CD4-positive, alpha-beta memory T cell (primary cell): ENCODE measurements at regions not wholly inside any gene's neighbourhood (a gene's known extent, or its start where the extent isn't known, plus 50 kb on each side); places are given as distances from the start of the nearest gene placed in this dataset.
"Not testable (repeated sequence)": the region's sequence is repeated elsewhere in the genome, so short reads cannot be mapped to it uniquely, and the experiment has no call there.

ENCODE experiments used
- CTCF ChIA-PET: fragments of 350-600 bp; sonication (Branson Sonifier 250); formaldehyde crosslinking; loops from one replicate; lab custom pipeline; 2021; ENCODE audit warnings: inconsistent platforms; ENCODE audit not compliant: partially characterized antibody; lab: Charles Lee
- POLR2A ChIA-PET: fragments of 350-600 bp; sonication (Branson Sonifier 250); formaldehyde crosslinking; loops from one replicate; lab custom pipeline; 2021; ENCODE audit not compliant: partially characterized antibody; lab: Charles Lee
- DNase-seq, 5 donors: peaks; one replicate each; pipeline versions ENCODE4 v3.0.0 to v3.0.0-alpha.2; 2020 to 2022; ENCODE audit warnings: mixed read lengths in 1 of 5
- H3K27ac ChIP-seq: one replicate; pipeline ENCODE4 v1.7.0; 2013; ENCODE audit warnings: low read depth, low read length
- H3K27me3 ChIP-seq: 2 replicates; pipeline ENCODE4 v1.7.0; 2013; ENCODE audit warnings: mild to moderate bottlenecking, low read length, moderate library complexity; ENCODE audit not compliant: insufficient read depth
- H3K36me3 ChIP-seq: 2 replicates; pipeline ENCODE4 v1.7.0; 2013; ENCODE audit warnings: mild to moderate bottlenecking, low read length, moderate library complexity; ENCODE audit not compliant: insufficient read depth
- H3K4me1 ChIP-seq: 2 replicates; pipeline ENCODE4 v1.7.0; 2013; ENCODE audit warnings: mild to moderate bottlenecking, low read length, moderate library complexity; ENCODE audit not compliant: insufficient read depth
- H3K4me3 ChIP-seq, 2 donors: one replicate each; pipeline ENCODE4 v1.7.0; 2013; ENCODE audit warnings: low read length in 2 of 2, mild to moderate bottlenecking in 1 of 2
- H3K9me3 ChIP-seq, 2 donors: one replicate each; pipeline ENCODE4 v1.7.0; 2013; ENCODE audit warnings: low read length in 2 of 2, control low read depth in 1 of 2; ENCODE audit not compliant: control insufficient read depth in 1 of 2
- H3K27ac Mint-ChIP-seq, 7 donors: one replicate each; pipeline ENCODE4 v1.8.0; 2020 to 2021; ENCODE audit warnings: mixed read lengths in 7 of 7, mild to moderate bottlenecking in 6 of 7, inconsistent platforms in 3 of 7, moderate library complexity in 3 of 7
- H3K27me3 Mint-ChIP-seq, 2 donors: one replicate each; pipeline ENCODE4 v1.8.0; 2020 to 2021; ENCODE audit warnings: mixed read lengths in 2 of 2
- H3K36me3 Mint-ChIP-seq, 2 donors: one replicate each; pipeline ENCODE4 v1.8.0; 2020 to 2021; ENCODE audit warnings: mixed read lengths in 2 of 2, inconsistent platforms in 1 of 2, mild to moderate bottlenecking in 1 of 2
- H3K4me1 Mint-ChIP-seq, 4 donors: one replicate each; pipeline ENCODE4 v1.8.0; 2020 to 2021; ENCODE audit warnings: mixed read lengths in 4 of 4, mild to moderate bottlenecking in 1 of 4
- H3K4me3 Mint-ChIP-seq, 8 donors: one replicate each; pipeline ENCODE4 v1.8.0; 2020 to 2021; ENCODE audit warnings: mixed read lengths in 8 of 8, mild to moderate bottlenecking in 7 of 8, moderate library complexity in 6 of 8, inconsistent platforms in 3 of 8
- H3K9me3 Mint-ChIP-seq, 8 donors: one replicate each; pipeline ENCODE4 v1.8.0; 2020 to 2021; ENCODE audit warnings: mixed read lengths in 8 of 8, mild to moderate bottlenecking in 5 of 8, inconsistent platforms in 3 of 8, moderate library complexity in 1 of 8
- intact Hi-C: fragments of 100-400 bp; cut with micrococcal nuclease; formaldehyde crosslinking; loops from one replicate; pipeline ENCODE4 v1.15.1; 2023

DNA sequence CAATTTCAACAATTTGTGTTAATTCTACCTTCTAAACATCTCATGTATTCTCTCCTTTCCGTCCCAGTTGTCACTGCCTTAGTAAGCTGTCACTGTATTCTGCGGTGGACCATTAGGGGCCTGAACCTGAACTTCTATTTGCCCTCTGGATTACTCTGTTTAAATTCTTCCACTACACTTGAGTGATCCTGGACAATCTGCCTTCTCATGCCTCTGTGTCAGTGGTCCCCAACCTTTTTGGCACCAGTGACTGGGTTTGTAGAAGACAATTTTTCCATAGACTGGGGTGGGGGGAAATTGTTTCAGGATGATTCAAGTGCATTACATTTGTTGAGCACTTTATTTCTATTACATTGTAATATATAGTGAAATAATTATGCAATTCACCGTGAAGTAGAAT is 1157.6 kb upstream of the SEMA6A start:
- Mint-ChIP-seq H3K27me3 (no peaks in the 10 kb centered on the region), H3K4me3 (no peak overlapping the region), H3K36me3 (no peaks in the 10 kb centered on the region), H3K4me1 (no peaks in the 10 kb centered on the region), H3K27ac (no peak overlapping the region), H3K9me3 (peaks cover 0 to 13% (median 5%) of the 10 kb centered on the region in 8 donors)
- no peak overlapping the region for H3K4me3 ChIP-seq
- H3K4me1 ChIP-seq = no peaks in the 10 kb centered on the region
- no peaks in the 10 kb centered on the region for H3K27me3 ChIP-seq
- ChIA-PET CTCF (no interaction called here), POLR2A (no interaction called here)
- intact Hi-C loops = no loop called here
- H3K36me3 ChIP-seq = no peaks in the 10 kb centered on the region
- H3K9me3 ChIP-seq = no peaks in the 10 kb centered on the region
- no peak for DNase-seq
- H3K27ac ChIP-seq = no peak overlapping the region

- no peak overlapping the region for H3K27ac Mint-ChIP-seq
- no peaks in the 10 kb centered on the region for H3K27me3 Mint-ChIP-seq
- intact Hi-C loops = no loop called here
- H3K4me1 Mint-ChIP-seq = no peaks in the 10 kb centered on the region
- H3K36me3 ChIP-seq = no peaks in the 10 kb centered on the region
- no peaks in the 10 kb centered on the region for H3K27me3 ChIP-seq
- no peaks in the 10 kb centered on the region for H3K9me3 ChIP-seq
- CTCF ChIA-PET = no interaction called here
- H3K36me3 Mint-ChIP-seq = no peaks in the 10 kb centered on the region
- POLR2A ChIA-PET = no interaction called here
- H3K4me3 ChIP-seq = no peak overlapping the region
- H3K9me3 Mint-ChIP-seq = peaks cover 0 to 13% (median 5%) of the 10 kb centered on the region in 8 donors
- no peaks in the 10 kb centered on the region for H3K4me1 ChIP-seq
- DNase-seq = no peak
- no peak overlapping the region for H3K4me3 Mint-ChIP-seq
- no peak overlapping the region for H3K27ac ChIP-seq
Observed at GRCh38 chr5:117731446-117731845, 1156.8 kb upstream of the SEMA6A start.

DNA sequence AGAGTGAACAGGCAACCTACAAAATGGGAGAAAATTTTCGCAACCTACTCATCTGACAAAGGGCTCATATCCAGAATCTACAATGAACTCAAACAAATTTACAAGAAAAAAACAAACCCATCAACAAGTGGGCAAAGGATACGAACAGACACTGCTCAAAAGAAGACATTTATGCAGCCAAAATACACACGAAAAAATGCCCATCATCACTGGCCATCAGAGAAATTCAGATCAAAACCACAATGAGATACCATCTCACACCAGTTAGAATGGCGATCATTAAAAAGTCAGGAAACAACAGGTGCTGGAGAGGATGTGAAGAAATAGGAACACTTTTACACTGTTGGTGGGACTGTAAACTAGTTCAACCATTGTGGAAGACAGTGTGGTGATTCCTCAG is 1146.2 kb upstream of the SEMA6A start:
- DNase-seq, H3K4me1 Mint-ChIP-seq, H3K27me3 Mint-ChIP-seq, H3K36me3 ChIP-seq, H3K4me3 ChIP-seq, H3K4me3 Mint-ChIP-seq, POLR2A ChIA-PET, H3K4me1 ChIP-seq, H3K27ac Mint-ChIP-seq, H3K27me3 ChIP-seq, intact Hi-C loops, H3K36me3 Mint-ChIP-seq, CTCF ChIA-PET, H3K9me3 ChIP-seq, H3K27ac ChIP-seq: not testable (repeated sequence)
- H3K9me3 Mint-ChIP-seq = peaks cover 5 to 31% (median 9%) of the 10 kb centered on the region in 8 donors

GRCh38 chr5:117719413-117719812 is 1144.8 kb upstream of the SEMA6A start:
- Histone ChIP-seq H3K4me1 (no peaks in the 10 kb centered on the region), H3K36me3 (no peaks in the 10 kb centered on the region), H3K27ac (no peak overlapping the region), H3K4me3 (no peak overlapping the region), H3K9me3 (no peaks in the 10 kb centered on the region), H3K27me3 (no peaks in the 10 kb centered on the region)
- H3K36me3 Mint-ChIP-seq = no peaks in the 10 kb centered on the region
- H3K27ac Mint-ChIP-seq = no peak overlapping the region
- intact Hi-C loops = no loop called here
- H3K4me3 Mint-ChIP-seq = no peak overlapping the region
- ChIA-PET POLR2A (no interaction called here), CTCF (no interaction called here)
- H3K27me3 Mint-ChIP-seq = no peaks in the 10 kb centered on the region
- peaks cover 8 to 37% (median 16%) of the 10 kb centered on the region in 8 donors for H3K9me3 Mint-ChIP-seq
- DNase-seq = no peak
- H3K4me1 Mint-ChIP-seq = no peaks in the 10 kb centered on the region

GRCh38 chr5:117713585-117714198 is 1139.1 kb upstream of the SEMA6A start:
- H3K4me3 ChIP-seq = no peak overlapping the region

DNA sequence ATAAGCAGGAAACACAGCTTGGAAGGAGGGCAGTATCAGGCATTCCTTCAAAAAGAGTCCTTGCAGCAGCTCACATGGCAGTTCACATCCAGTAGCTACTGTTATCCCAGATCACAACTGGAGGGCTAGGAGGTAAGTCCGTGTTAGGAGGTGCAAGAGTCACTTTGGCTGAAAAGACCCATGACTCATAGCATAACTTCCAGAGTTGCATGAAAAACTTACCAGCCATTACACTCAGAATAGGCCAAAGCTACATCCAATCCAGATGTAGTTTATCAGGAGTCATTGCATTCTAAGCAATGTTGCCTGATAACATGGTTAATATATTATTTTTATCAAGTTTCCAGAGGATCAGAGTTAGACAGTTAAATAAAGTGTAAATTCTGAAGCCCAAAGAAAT is 1126.4 kb upstream of the SEMA6A start:
- Mint-ChIP-seq H3K27ac (no peak overlapping the region), H3K9me3 (peaks cover 0 to 15% (median 5%) of the 10 kb centered on the region in 8 donors), H3K36me3 (no peaks in the 10 kb centered on the region), H3K4me1 (no peaks in the 10 kb centered on the region), H3K27me3 (no peaks in the 10 kb centered on the region), H3K4me3 (no peak overlapping the region)
- H3K27ac ChIP-seq = no peak overlapping the region
- no peaks in the 10 kb centered on the region for H3K9me3 ChIP-seq
- ChIA-PET POLR2A (no interaction called here), CTCF (no interaction called here)
- no peaks in the 10 kb centered on the region for H3K36me3 ChIP-seq
- no peak overlapping the region for H3K4me3 ChIP-seq
- H3K4me1 ChIP-seq = no peaks in the 10 kb centered on the region
- H3K27me3 ChIP-seq = no peaks in the 10 kb centered on the region
- no peak for DNase-seq
- intact Hi-C loops = no loop called here

More at GRCh38 chr5:117713585-117714198, 1139.1 kb upstream of the SEMA6A start:
- Mint-ChIP-seq H3K9me3 (peaks cover 6 to 41% (median 29%) of the 10 kb centered on the region in 8 donors), H3K27ac (no peak overlapping the region), H3K36me3 (no peaks in the 10 kb centered on the region), H3K27me3 (no peaks in the 10 kb centered on the region), H3K4me1 (no peaks in the 10 kb centered on the region), H3K4me3 (no peak overlapping the region)
- ChIA-PET POLR2A (no interaction called here), CTCF (no interaction called here)
- H3K27ac ChIP-seq = no peak overlapping the region
- no peaks in the 10 kb centered on the region for H3K36me3 ChIP-seq
- no peaks in the 10 kb centered on the region for H3K9me3 ChIP-seq
- peak in 1 of 5 donors; percentile 1 for DNase-seq
- no peaks in the 10 kb centered on the region for H3K4me1 ChIP-seq
- H3K27me3 ChIP-seq = no peaks in the 10 kb centered on the region
- intact Hi-C loops = no loop called here

- Histone ChIP-seq H3K27ac (no peak overlapping the region), H3K27me3 (no peaks in the 10 kb centered on the region), H3K9me3 (no peaks in the 10 kb centered on the region), H3K36me3 (no peaks in the 10 kb centered on the region), H3K4me1 (no peaks in the 10 kb centered on the region), H3K4me3 (no peak overlapping the region)
- CTCF ChIA-PET = no interaction called here
- no peaks in the 10 kb centered on the region for H3K36me3 Mint-ChIP-seq
- no peak overlapping the region for H3K4me3 Mint-ChIP-seq
- POLR2A ChIA-PET = no interaction called here
- no peaks in the 10 kb centered on the region for H3K4me1 Mint-ChIP-seq
- intact Hi-C loops = no loop called here
- peaks cover 0 to 8% (median 2%) of the 10 kb centered on the region in 8 donors for H3K9me3 Mint-ChIP-seq
- no peak overlapping the region for H3K27ac Mint-ChIP-seq
- no peaks in the 10 kb centered on the region for H3K27me3 Mint-ChIP-seq
- DNase-seq = no peak
Observed at GRCh38 chr5:117692606-117693005, 1118.0 kb upstream of the SEMA6A start.
